ENCODE measurements at regions not wholly inside any gene's neighbourhood (a gene's known extent, or its start where the extent isn't known, plus 50 kb on each side); places are given as distances from the start of the nearest gene placed in this dataset.

GRCh38 chr14:82394916-82395315 is 861.3 kb upstream of the SEL1L start:
- no peak for TF ChIP-seq EZH2 (IDR thresholded peaks at IDR 0.05; ENCODE audit: borderline replicate concordance, insufficient read depth, low read length, poor library complexity, severe bottlenecking)
- no peak for TF ChIP-seq REST (IDR thresholded peaks at IDR 0.05; ENCODE audit: borderline replicate concordance)
- TF ChIP-seq CTCF (IDR thresholded peaks at IDR 0.05; ENCODE audit: poor library complexity, severe bottlenecking), result no peak
- no peak for TF ChIP-seq RAD21 (conservative IDR thresholded peaks at IDR 0.05)
